ENCODE measurements at regions not wholly inside any gene's neighbourhood (a gene's known extent, or its start where the extent isn't known, plus 50 kb on each side); places are given as distances from the start of the nearest gene placed in this dataset.

GRCh38 chr2:228838819-228839218 is 432.3 kb downstream of the PID1 start:
- TF ChIP-seq, protein P1, sequence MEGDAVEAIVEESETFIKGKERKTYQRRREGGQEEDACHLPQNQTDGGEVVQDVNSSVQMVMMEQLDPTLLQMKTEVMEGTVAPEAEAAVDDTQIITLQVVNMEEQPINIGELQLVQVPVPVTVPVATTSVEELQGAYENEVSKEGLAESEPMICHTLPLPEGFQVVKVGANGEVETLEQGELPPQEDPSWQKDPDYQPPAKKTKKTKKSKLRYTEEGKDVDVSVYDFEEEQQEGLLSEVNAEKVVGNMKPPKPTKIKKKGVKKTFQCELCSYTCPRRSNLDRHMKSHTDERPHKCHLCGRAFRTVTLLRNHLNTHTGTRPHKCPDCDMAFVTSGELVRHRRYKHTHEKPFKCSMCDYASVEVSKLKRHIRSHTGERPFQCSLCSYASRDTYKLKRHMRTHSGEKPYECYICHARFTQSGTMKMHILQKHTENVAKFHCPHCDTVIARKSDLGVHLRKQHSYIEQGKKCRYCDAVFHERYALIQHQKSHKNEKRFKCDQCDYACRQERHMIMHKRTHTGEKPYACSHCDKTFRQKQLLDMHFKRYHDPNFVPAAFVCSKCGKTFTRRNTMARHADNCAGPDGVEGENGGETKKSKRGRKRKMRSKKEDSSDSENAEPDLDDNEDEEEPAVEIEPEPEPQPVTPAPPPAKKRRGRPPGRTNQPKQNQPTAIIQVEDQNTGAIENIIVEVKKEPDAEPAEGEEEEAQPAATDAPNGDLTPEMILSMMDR (IDR thresholded peaks at IDR 0.05): no peak
- no peak for DNase-seq (ENCODE audit: low spot score)
- H3K27ac ChIP-seq: no peak overlapping the region
- H3K4me3 ChIP-seq: no peak overlapping the region

DNA sequence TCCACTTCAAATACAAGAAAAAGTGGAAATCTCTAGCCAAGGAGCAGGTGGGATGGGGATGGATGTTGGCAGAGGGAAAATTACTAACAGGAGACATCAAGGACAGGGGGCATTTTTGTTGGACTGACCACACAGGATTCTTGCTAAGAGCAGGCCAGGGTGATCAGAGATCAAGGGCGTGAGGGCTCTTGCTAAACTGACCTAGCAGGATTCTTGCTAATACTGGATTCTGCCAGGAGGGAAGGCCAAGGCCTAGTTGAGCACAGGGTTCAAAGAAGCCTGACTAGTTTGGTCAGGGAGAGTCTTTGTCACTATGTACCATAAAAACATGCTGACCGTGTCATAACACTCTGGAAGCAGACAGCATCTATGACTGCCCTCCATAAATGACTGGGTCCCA is 442.7 kb downstream of the PID1 start:
- no peak overlapping the region for H3K27ac ChIP-seq
- TF ChIP-seq, protein P1 (IDR thresholded peaks at IDR 0.05): no peak
- H3K4me3 ChIP-seq: no peak overlapping the region

GRCh38 chr2:228827056-228827700 is 443.9 kb downstream of the PID1 start:
- H3K27ac ChIP-seq: no peak overlapping the region
- no peak for DNase-seq (ENCODE audit: low spot score)
- H3K4me3 ChIP-seq: no peak overlapping the region
- TF ChIP-seq, protein P1 (IDR thresholded peaks at IDR 0.05): no peak

More for the DNA sequence above, 442.7 kb downstream of the PID1 start:
- DNase-seq (ENCODE audit: low spot score): no peak

- no peak overlapping the region for H3K4me3 ChIP-seq
- DNase-seq (ENCODE audit: low spot score): no peak
- TF ChIP-seq, protein P1 (IDR thresholded peaks at IDR 0.05): no peak
- H3K27ac ChIP-seq: no peak overlapping the region
These were observed 451.4 kb downstream of the PID1 start for GRCh38 chr2:228819701-228820100.

DNA sequence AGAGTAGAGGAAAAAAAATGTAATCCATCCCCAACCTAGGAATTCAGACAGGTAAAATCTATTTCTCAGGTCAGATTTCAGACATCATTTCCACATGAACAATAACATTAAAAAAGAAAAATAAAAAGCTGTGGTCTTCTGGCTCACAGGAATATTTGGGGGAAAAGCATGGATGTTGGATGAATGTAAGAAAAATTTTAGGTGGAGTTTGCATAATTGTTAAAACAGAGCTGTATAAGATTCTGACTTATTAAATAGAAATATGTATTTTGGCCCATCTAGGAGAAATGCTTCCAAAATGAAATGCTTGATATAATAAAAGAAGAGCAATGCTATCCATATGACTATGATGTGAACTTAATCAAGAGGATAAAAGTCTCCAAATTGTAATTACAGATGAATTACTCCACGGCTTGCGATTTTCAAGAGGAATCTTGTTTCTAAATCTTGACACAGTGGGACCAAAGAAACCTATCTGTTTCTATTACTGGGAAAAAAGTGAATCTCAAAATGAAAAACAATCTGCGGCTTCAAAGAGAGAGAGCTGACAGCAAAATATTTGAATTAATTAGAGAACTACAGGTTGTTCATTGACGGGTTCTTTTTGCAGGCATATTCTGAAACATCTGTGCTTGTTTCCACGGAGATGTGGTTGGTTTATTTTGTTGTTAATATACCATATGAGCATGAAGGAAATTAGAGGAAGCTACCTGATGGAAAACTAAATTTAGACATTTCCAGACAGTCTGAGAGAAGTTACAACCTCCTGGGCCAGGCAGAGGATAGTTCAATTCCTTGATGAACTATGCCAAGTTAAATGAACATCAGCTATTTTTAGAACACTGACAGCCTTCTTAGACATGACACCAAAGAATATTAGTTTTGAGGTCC is 468.7 kb downstream of the PID1 start:
- Histone ChIP-seq H3K4me3 (no peak overlapping the region), H3K27ac (no peak overlapping the region)
- TF ChIP-seq, protein P1 (IDR thresholded peaks at IDR 0.05): no peak
- no peak for DNase-seq (ENCODE audit: low spot score)

GRCh38 chr2:228801451-228801850 is 469.6 kb downstream of the PID1 start:
- TF ChIP-seq, protein P1 (IDR thresholded peaks at IDR 0.05): no peak
- Histone ChIP-seq H3K27ac (no peak overlapping the region), H3K4me3 (no peak overlapping the region)
- no peak for DNase-seq (ENCODE audit: low spot score)
